H1 (cell line): ENCODE measurements at regions not wholly inside any gene's neighbourhood (a gene's known extent, or its start where the extent isn't known, plus 50 kb on each side); places are given as distances from the start of the nearest gene placed in this dataset.

Experiments
- CTCF ChIA-PET: fragments of 300-600 bp; sonication (Branson Sonifier 250); formaldehyde crosslinking; loops from one replicate; lab custom pipeline; 2021; ENCODE audit not compliant: partially characterized antibody; lab: Charles Lee
- POLR2A ChIA-PET: fragments of 300-600 bp; sonication (Branson Sonifier 250); formaldehyde crosslinking; loops from one replicate; lab custom pipeline; 2021; ENCODE audit warnings: inconsistent platforms; ENCODE audit not compliant: partially characterized antibody; lab: Charles Lee
- DNase-seq, 2 experiments: peaks; one replicate each; pipeline versions ENCODE4 v3.0.0 to v3.0.0-alpha.2; 2010 to 2022; ENCODE audit warnings: low spot score in 2 of 2, low read depth in 1 of 2, mixed read lengths in 1 of 2
- FAIRE-seq: peaks from 2 replicates; lab custom pipeline; 2011; peaks lifted over from hg19 to GRCh38; lab: Jason Lieb, UNC
- H2AFZ ChIP-seq: 2 replicates; pipeline ENCODE4 v1.8.1; 2012; ENCODE audit warnings: low read length, inconsistent platforms
- H2AK5ac ChIP-seq: 2 replicates; pipeline ENCODE4 v1.6.1; 2013; ENCODE audit warnings: low read depth, low read length
- H2BK120ac ChIP-seq: replicated peaks from 2 replicates; pipeline ENCODE3; 2013; ENCODE audit warnings: low read depth, low read length, inconsistent platforms
- H2BK12ac ChIP-seq: 2 replicates; pipeline ENCODE4 v1.6.1; 2013; ENCODE audit warnings: low read depth, low read length
- H2BK15ac ChIP-seq: 2 replicates; pipeline ENCODE4 v1.6.1; 2013; ENCODE audit warnings: low read length
- H2BK20ac ChIP-seq: 2 replicates; pipeline ENCODE4 v1.6.1; 2013; ENCODE audit warnings: low read length
- H2BK5ac ChIP-seq: 2 replicates; pipeline ENCODE4 v1.6.1; 2013; ENCODE audit warnings: low read depth, low read length
- H3K14ac ChIP-seq: 2 replicates; pipeline ENCODE4 v1.6.1; 2013; ENCODE audit warnings: inconsistent platforms; ENCODE audit not compliant: insufficient read length
- H3K18ac ChIP-seq: 2 replicates; pipeline ENCODE4 v1.6.1; 2013; ENCODE audit warnings: low read length; ENCODE audit errors: extremely low read depth
- H3K23ac ChIP-seq: 2 replicates; pipeline ENCODE4 v1.6.1; 2013; ENCODE audit warnings: inconsistent platforms; ENCODE audit not compliant: insufficient read length
- H3K23me2 ChIP-seq: 2 replicates; pipeline ENCODE4 v1.6.1; 2013; ENCODE audit warnings: low read depth, low read length
- H3K27ac ChIP-seq: 2 replicates; pipeline ENCODE4 v1.6.1; 2011; ENCODE audit warnings: low read depth, low read length, inconsistent platforms
- H3K27me3 ChIP-seq, 4 experiments: replicated peaks in 1 of 4; 1 replicate in 1 of 4; 2 replicates in 3 of 4; pipeline versions ENCODE4 v1.6.1 to v1.8.1; 2011 to 2013; ENCODE audit warnings: low read length in 3 of 4, mild to moderate bottlenecking in 3 of 4, inconsistent platforms in 2 of 4, mixed read lengths in 2 of 4, moderate library complexity in 1 of 4; ENCODE audit not compliant: control insufficient read depth in 3 of 4, insufficient read depth in 3 of 4; ENCODE audit errors: extremely low read depth in 1 of 4
- H3K36me3 ChIP-seq, 4 experiments: 2 replicates each; pipeline versions ENCODE4 v1.6.1 to v1.8.1; 2011 to 2013; ENCODE audit warnings: mild to moderate bottlenecking in 4 of 4, low read length in 3 of 4, moderate library complexity in 2 of 4, control low read depth in 1 of 4, inconsistent platforms in 1 of 4; ENCODE audit not compliant: insufficient read depth in 4 of 4, control insufficient read depth in 2 of 4
- H3K4ac ChIP-seq: replicated peaks from 2 replicates; pipeline ENCODE3; 2013; ENCODE audit warnings: low read length, low read depth, mixed read lengths, inconsistent platforms; ENCODE audit not compliant: insufficient read length
- H3K4me1 ChIP-seq, 4 experiments: replicated peaks in 1 of 4; 1 replicate in 1 of 4; 2 replicates in 3 of 4; pipeline versions ENCODE4 v1.6.1 to v1.8.1; 2011 to 2013; ENCODE audit warnings: low read length in 3 of 4, inconsistent platforms in 2 of 4, mixed read lengths in 1 of 4; ENCODE audit not compliant: insufficient read depth in 4 of 4, control insufficient read depth in 3 of 4
- H3K4me2 ChIP-seq, 2 experiments: 2 replicates each; pipeline versions ENCODE4 v1.6.1 to v1.8.1; 2011 to 2013; ENCODE audit warnings: low read depth in 2 of 2, low read length in 2 of 2, control low read depth in 1 of 2, inconsistent platforms in 1 of 2, mild to moderate bottlenecking in 1 of 2; ENCODE audit not compliant: insufficient read depth in 1 of 2
- H3K4me3 ChIP-seq, 4 experiments: fragments of 200-600, 300-600 bp in 1 of 4; sonication (generic), shearing (Covaris generic), sonication (Bioruptor Twin) in 1 of 4; 2 replicates each; pipeline versions ENCODE4 v1.5.1 to v1.8.1; 2011 to 2016; ENCODE audit warnings: low read length in 4 of 4, low read depth in 3 of 4, control low read depth in 2 of 4, inconsistent platforms in 2 of 4, mild to moderate bottlenecking in 2 of 4, mixed read lengths in 1 of 4, moderate library complexity in 1 of 4; ENCODE audit not compliant: insufficient read depth in 2 of 4; ENCODE audit errors: extremely low read depth in 1 of 4
- H3K56ac ChIP-seq: replicated peaks from 2 replicates; pipeline ENCODE3; 2013; ENCODE audit warnings: low read depth, mild to moderate bottlenecking, mixed read lengths, low read length, inconsistent platforms; ENCODE audit not compliant: insufficient read length
- H3K79me1 ChIP-seq: 2 replicates; pipeline ENCODE4 v1.6.1; 2013; ENCODE audit warnings: low read depth, low read length, control low read depth
- H3K79me2 ChIP-seq, 2 experiments: 2 replicates each; pipeline versions ENCODE4 v1.6.1 to v1.8.1; 2012 to 2013; ENCODE audit warnings: low read length in 2 of 2, mild to moderate bottlenecking in 2 of 2, inconsistent platforms in 1 of 2; ENCODE audit not compliant: insufficient read depth in 2 of 2, control insufficient read depth in 1 of 2
- H3K9ac ChIP-seq, 4 experiments: replicated peaks in 1 of 4; 1 replicate in 1 of 4; 2 replicates in 3 of 4; pipeline versions ENCODE4 v1.6.1 to v1.8.1; 2011 to 2013; ENCODE audit warnings: low read depth in 3 of 4, low read length in 3 of 4, control low read depth in 2 of 4, mild to moderate bottlenecking in 2 of 4, moderate library complexity in 2 of 4, inconsistent platforms in 1 of 4; ENCODE audit errors: extremely low read depth in 1 of 4
- H3K9me3 ChIP-seq, 2 experiments: 2 replicates each; pipeline versions ENCODE4 v1.6.1 to v1.8.1; 2012 to 2013; ENCODE audit warnings: mild to moderate bottlenecking in 2 of 2, moderate library complexity in 2 of 2, control low read depth in 1 of 2, inconsistent platforms in 1 of 2, low read depth in 1 of 2, low read length in 1 of 2, mixed read lengths in 1 of 2; ENCODE audit not compliant: insufficient read depth in 2 of 2
- H4K20me1 ChIP-seq, 2 experiments: replicated peaks in 1 of 2; 2 replicates each; pipeline versions ENCODE3 to v1.8.1; 2011 to 2013; ENCODE audit warnings: inconsistent platforms in 2 of 2, low read length in 2 of 2, mild to moderate bottlenecking in 1 of 2; ENCODE audit not compliant: insufficient read depth in 2 of 2, control insufficient read depth in 1 of 2
- H4K5ac ChIP-seq: 2 replicates; pipeline ENCODE4 v1.6.1; 2013; ENCODE audit warnings: low read length, low read depth, mixed read lengths, inconsistent platforms; ENCODE audit not compliant: insufficient read length
- H4K8ac ChIP-seq: 2 replicates; pipeline ENCODE4 v1.8.0; 2013; ENCODE audit warnings: mild to moderate bottlenecking, moderate library complexity, low read length, inconsistent platforms; ENCODE audit not compliant: insufficient read depth; ENCODE audit errors: extremely low read depth
- H4K91ac ChIP-seq: replicated peaks from 2 replicates; pipeline ENCODE3; 2013; ENCODE audit warnings: low read length, mixed read lengths, inconsistent platforms; ENCODE audit not compliant: insufficient read length
- BACH1 ChIP-seq: IDR thresholded peaks from 2 replicates; pipeline ENCODE4 v1.6.1; 2012; ENCODE audit warnings: low read length, improper control_type of control experiment
- CEBPB ChIP-seq: IDR thresholded peaks from 2 replicates; pipeline ENCODE4 v1.6.1; 2012; ENCODE audit warnings: low read depth, low read length
- HDAC2 ChIP-seq, 2 experiments: fragments of 300-600 bp in 1 of 2; sonication (generic) in 1 of 2; IDR thresholded peaks; 2 replicates each; pipeline ENCODE4 v1.6.1; 2011 to 2012; ENCODE audit warnings: low read depth in 2 of 2, low read length in 2 of 2, mild to moderate bottlenecking in 2 of 2, moderate library complexity in 2 of 2, borderline replicate concordance in 1 of 2, inconsistent platforms in 1 of 2
- HDAC6 ChIP-seq: IDR thresholded peaks from one replicate; pipeline ENCODE4 v1.7.1; 2012; ENCODE audit warnings: low read depth, mild to moderate bottlenecking, inconsistent platforms, low read length, moderate library complexity
- NANOG ChIP-seq: IDR thresholded peaks from 2 replicates; pipeline ENCODE4 v1.6.1; 2011; ENCODE audit warnings: low read length, low read depth, mild to moderate bottlenecking, inconsistent platforms; ENCODE audit not compliant: insufficient read depth, poor library complexity, severe bottlenecking
- SP4 ChIP-seq: IDR thresholded peaks from 2 replicates; pipeline ENCODE4 v1.6.1; 2012; ENCODE audit warnings: low read length, inconsistent platforms
- SRF ChIP-seq: IDR thresholded peaks from 2 replicates; pipeline ENCODE4 v1.6.1; 2011; ENCODE audit warnings: mild to moderate bottlenecking, low read depth, low read length, moderate library complexity
- SUZ12 ChIP-seq: fragments of 200-600 bp; sonication (generic); IDR thresholded peaks from 2 replicates; pipeline ENCODE4 v1.6.1; 2012; ENCODE audit warnings: mild to moderate bottlenecking, inconsistent platforms, low read length, moderate library complexity, mixed read lengths
- TAF7 ChIP-seq: optimal IDR thresholded peaks from 2 replicates; pipeline ENCODE3; 2011; ENCODE audit warnings: low read depth, mild to moderate bottlenecking, inconsistent platforms, low read length, moderate library complexity, borderline replicate concordance
- WGBS, 2 experiments: shearing (Covaris generic) in 1 of 2; methylation state at CpG; one replicate each; pipeline versions ENCODE4 v1.1.6 to v1.1.7; 2013 to 2015; ENCODE audit warnings: low lambda C conversion rate in 2 of 2, mixed read lengths in 2 of 2, inconsistent platforms in 1 of 2, low coverage in 1 of 2, missing lambda C conversion rate in 1 of 2; ENCODE audit not compliant: insufficient replicate concordance in 2 of 2, insufficient coverage in 1 of 2, insufficient read length in 1 of 2; ENCODE audit errors: extremely low coverage in 1 of 2, missing lambda C conversion rate in 1 of 2; 5-methylcytosine and 5-hydroxymethylcytosine counted together
- TF ChIP-seq, protein P1 (sequence below), 3 experiments: IDR thresholded peaks; 1 replicate in 2 of 3; 2 replicates in 1 of 3; pipeline versions ENCODE4 v1.5.1 to v1.6.1; 2011; ENCODE audit warnings: low read length in 3 of 3, mild to moderate bottlenecking in 3 of 3, inconsistent platforms in 2 of 3, low read depth in 1 of 3, moderate library complexity in 1 of 3; ENCODE audit not compliant: insufficient read depth in 1 of 3; ENCODE audit errors: control extremely low read depth in 1 of 3
- TF ChIP-seq, protein P2 (sequence below): IDR thresholded peaks from 2 replicates; pipeline ENCODE4 v1.6.1; 2012; ENCODE audit warnings: inconsistent platforms

DNA sequence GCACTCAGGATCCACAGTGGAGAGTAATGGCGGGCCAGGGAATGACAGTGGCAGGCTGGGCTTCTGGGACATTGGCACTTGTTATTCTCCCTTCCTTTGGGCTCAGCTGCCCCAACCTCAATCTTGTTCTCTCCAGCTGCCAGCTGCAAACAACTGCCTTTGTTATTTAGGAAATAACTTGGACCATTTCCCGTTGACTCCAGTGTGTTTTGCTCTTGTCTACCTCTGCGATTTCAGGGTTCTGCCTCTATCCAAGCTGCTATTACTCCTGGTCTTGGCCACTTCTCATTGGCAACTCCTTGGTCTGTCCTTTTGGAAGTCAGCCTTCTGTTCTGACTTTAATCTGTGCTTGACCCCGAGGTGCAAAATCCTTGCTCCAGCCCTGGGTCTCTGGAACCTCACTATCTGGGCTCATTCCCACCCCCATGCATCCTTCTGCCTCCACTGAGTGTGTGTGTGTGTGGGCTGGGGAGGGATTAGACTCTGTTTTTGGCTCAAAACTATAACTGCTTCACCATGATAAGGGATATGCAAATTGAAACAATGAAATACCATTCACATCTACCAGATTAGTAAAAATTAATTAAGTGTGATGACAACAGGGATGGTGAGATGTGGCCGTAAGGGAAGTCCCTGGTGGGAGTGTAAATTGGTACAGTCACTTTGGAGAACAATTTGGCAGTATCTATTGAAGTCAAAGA is 134.1 kb upstream of the CXCR4 start:
- FAIRE-seq (no peak), DNase-seq (no peak)
- H3K79me2 ChIP-seq: no peaks in the 10 kb centered on the region
- POLR2A ChIA-PET: no interaction called here
- no peaks in the 10 kb centered on the region for H3K36me3 ChIP-seq
- no peaks in the 10 kb centered on the region for H3K9me3 ChIP-seq
- no peak overlapping the region for H2BK20ac ChIP-seq
- no peak overlapping the region for H3K4me3 ChIP-seq
- no peak overlapping the region for H2BK12ac ChIP-seq
- H3K27me3 ChIP-seq: no peaks in the 10 kb centered on the region
- no peak overlapping the region for H2AK5ac ChIP-seq
- H2AFZ ChIP-seq: no peak overlapping the region
- no peak overlapping the region for H3K9ac ChIP-seq
- no peak overlapping the region for H3K4ac ChIP-seq
- H3K18ac ChIP-seq: no peak overlapping the region
- no peak overlapping the region for H2BK15ac ChIP-seq
- no peaks in the 10 kb centered on the region for H4K20me1 ChIP-seq
- H2BK5ac ChIP-seq: no peak overlapping the region
- 89% methylated on average over 5 of the region's 5 CpGs; no CpG with 5 or more reads in 1 of the 2 experiments for WGBS, 2 experiments
- no peak overlapping the region for H2BK120ac ChIP-seq
- H3K27ac ChIP-seq: no peak overlapping the region
- CTCF ChIA-PET: no interaction called here
- no peak overlapping the region for H4K5ac ChIP-seq
- H3K4me1 ChIP-seq: no peaks in the 10 kb centered on the region
- H3K23me2 ChIP-seq: no peaks in the 10 kb centered on the region
- H3K79me1 ChIP-seq: no peaks in the 10 kb centered on the region
- no peak overlapping the region for H3K4me2 ChIP-seq
- no peak overlapping the region for H3K14ac ChIP-seq
- no peak overlapping the region for H4K8ac ChIP-seq
- no peak overlapping the region for H4K91ac ChIP-seq
- H3K56ac ChIP-seq: no peak overlapping the region
- H3K23ac ChIP-seq: no peak overlapping the region
- TF ChIP-seq, protein P1, sequence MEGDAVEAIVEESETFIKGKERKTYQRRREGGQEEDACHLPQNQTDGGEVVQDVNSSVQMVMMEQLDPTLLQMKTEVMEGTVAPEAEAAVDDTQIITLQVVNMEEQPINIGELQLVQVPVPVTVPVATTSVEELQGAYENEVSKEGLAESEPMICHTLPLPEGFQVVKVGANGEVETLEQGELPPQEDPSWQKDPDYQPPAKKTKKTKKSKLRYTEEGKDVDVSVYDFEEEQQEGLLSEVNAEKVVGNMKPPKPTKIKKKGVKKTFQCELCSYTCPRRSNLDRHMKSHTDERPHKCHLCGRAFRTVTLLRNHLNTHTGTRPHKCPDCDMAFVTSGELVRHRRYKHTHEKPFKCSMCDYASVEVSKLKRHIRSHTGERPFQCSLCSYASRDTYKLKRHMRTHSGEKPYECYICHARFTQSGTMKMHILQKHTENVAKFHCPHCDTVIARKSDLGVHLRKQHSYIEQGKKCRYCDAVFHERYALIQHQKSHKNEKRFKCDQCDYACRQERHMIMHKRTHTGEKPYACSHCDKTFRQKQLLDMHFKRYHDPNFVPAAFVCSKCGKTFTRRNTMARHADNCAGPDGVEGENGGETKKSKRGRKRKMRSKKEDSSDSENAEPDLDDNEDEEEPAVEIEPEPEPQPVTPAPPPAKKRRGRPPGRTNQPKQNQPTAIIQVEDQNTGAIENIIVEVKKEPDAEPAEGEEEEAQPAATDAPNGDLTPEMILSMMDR (IDR thresholded peaks at IDR 0.05; ENCODE audit: control extremely low read depth in 1 of 3, insufficient read depth in 1 of 3, low read depth in 1 of 3, low read length in 3 of 3): no peak
- TF ChIP-seq HDAC6 (no peak), BACH1 (no peak), SRF (no peak), TAF7 (no peak), NANOG (no peak), SUZ12 (no peak), CEBPB (no peak), SP4 (no peak), HDAC2 (IDR thresholded peaks at IDR 0.05; ENCODE audit: borderline replicate concordance in 1 of 2, low read depth in 2 of 2, low read length in 2 of 2) (no peak)
- TF ChIP-seq, protein P2, sequence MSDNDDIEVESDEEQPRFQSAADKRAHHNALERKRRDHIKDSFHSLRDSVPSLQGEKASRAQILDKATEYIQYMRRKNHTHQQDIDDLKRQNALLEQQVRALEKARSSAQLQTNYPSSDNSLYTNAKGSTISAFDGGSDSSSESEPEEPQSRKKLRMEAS: no peak
